GM12892 (cell line): ENCODE measurements at regions not wholly inside any gene's neighbourhood (a gene's known extent, or its start where the extent isn't known, plus 50 kb on each side); places are given as distances from the start of the nearest gene placed in this dataset.

Experiments
- POLR2A ChIP-seq: IDR thresholded peaks from 2 replicates; pipeline ENCODE4 v1.6.1; 2011; ENCODE audit warnings: low read depth, low read length, control low read depth
- POLR2AphosphoS5 ChIP-seq: IDR thresholded peaks from 2 replicates; pipeline ENCODE4 v1.6.1; 2011; ENCODE audit warnings: low read depth, low read length, control low read depth

GRCh38 chr11:41519696-41520095 is 60.2 kb upstream of the LRRC4C start:
- TF ChIP-seq POLR2AphosphoS5, result no peak
- no peak for TF ChIP-seq POLR2A
